ENCODE measurements at regions not wholly inside any gene's neighbourhood (a gene's known extent, or its start where the extent isn't known, plus 50 kb on each side); places are given as distances from the start of the nearest gene placed in this dataset.
"Not testable (repeated sequence)": the region's sequence is repeated elsewhere in the genome, so short reads cannot be mapped to it uniquely, and the experiment has no call there.

- Histone ChIP-seq H3K36me3 (no peaks in the 10 kb centered on the region), H3K4me1 (no peaks in the 10 kb centered on the region), H3K4me3 (no peak overlapping the region), H3K27me3 (replicated peaks in 1 of 7) (no peaks in the 10 kb centered on the region), H3K9me3 (no peaks in the 10 kb centered on the region), H3K27ac (peak overlapping the region in 2 of 8 donors; percentile 52 to 70)
- no peak for TF ChIP-seq CTCF (IDR thresholded peaks at IDR 0.05 in 8 of 11, conservative IDR thresholded peaks at IDR 0.05 in 3 of 11)
- TF ChIP-seq POLR2A (IDR thresholded peaks at IDR 0.05) = no peak
- TF ChIP-seq POLR2AphosphoS5 (IDR thresholded peaks at IDR 0.05) = no peak
- 77 to 91% (median 89%) methylated on average over 3 of the region's 3 CpGs for WGBS, 5 donors
- DNase-seq = no peak
- intact Hi-C loops (cut with DNase I; ENCODE audit: low total_unique reads) = no loop called here
These were observed 71.7 kb upstream of the CSNK1A1L start for GRCh38 chr13:37177125-37177524.

- intact Hi-C loops (cut with DNase I; ENCODE audit: low total_unique reads) = no loop called here
- H3K36me3 ChIP-seq = no peaks in the 10 kb centered on the region
- no peaks in the 10 kb centered on the region for H3K4me1 ChIP-seq
- 39 to 50% (median 46%) methylated on average over 2 of the region's 2 CpGs for WGBS, 5 donors
- TF ChIP-seq POLR2AphosphoS5 (IDR thresholded peaks at IDR 0.05) (no peak), POLR2A (IDR thresholded peaks at IDR 0.05) (no peak), CTCF (IDR thresholded peaks at IDR 0.05 in 8 of 11, conservative IDR thresholded peaks at IDR 0.05 in 3 of 11) (no peak)
- H3K4me3 ChIP-seq = no peak overlapping the region
- peak overlapping the region in 5 of 8 donors; percentile 20 to 70 (median 52) for H3K27ac ChIP-seq
- DNase-seq = no peak
- no peaks in the 10 kb centered on the region for H3K27me3 ChIP-seq (replicated peaks in 1 of 7)
- no peaks in the 10 kb centered on the region for H3K9me3 ChIP-seq
These were observed 70.5 kb upstream of the CSNK1A1L start for GRCh38 chr13:37175996-37176395.

- 46 to 61% (median 54%) methylated on average over 3 of the region's 3 CpGs for WGBS, 5 donors
- TF ChIP-seq POLR2AphosphoS5 (IDR thresholded peaks at IDR 0.05) = no peak
- no peak for TF ChIP-seq POLR2A (IDR thresholded peaks at IDR 0.05)
- TF ChIP-seq CTCF (IDR thresholded peaks at IDR 0.05 in 8 of 11, conservative IDR thresholded peaks at IDR 0.05 in 3 of 11) = no peak
- no peak for DNase-seq
- H3K36me3 ChIP-seq = no peaks in the 10 kb centered on the region
- H3K4me3 ChIP-seq = no peak overlapping the region
- H3K27me3 ChIP-seq (replicated peaks in 1 of 7) = no peaks in the 10 kb centered on the region
- H3K9me3 ChIP-seq = no peaks in the 10 kb centered on the region
- H3K27ac ChIP-seq = no peak overlapping the region
- intact Hi-C loops (cut with DNase I; ENCODE audit: low total_unique reads) = no loop called here
- no peaks in the 10 kb centered on the region for H3K4me1 ChIP-seq
These were observed 67.8 kb upstream of the CSNK1A1L start for GRCh38 chr13:37173214-37173613.

- H3K4me3 ChIP-seq; H3K9me3 ChIP-seq; H3K36me3 ChIP-seq; H3K27ac ChIP-seq; H3K4me1 ChIP-seq; DNase-seq; H3K27me3 ChIP-seq (replicated peaks in 1 of 7); intact Hi-C loops (cut with DNase I; ENCODE audit: low total_unique reads): not testable (repeated sequence)
- 84 to 90% (median 89%) methylated on average over 11 of the region's 11 CpGs for WGBS, 5 donors
These were observed 66.8 kb upstream of the CSNK1A1L start for GRCh38 chr13:37172226-37172625.

GRCh38 chr13:37168926-37169325 is 63.5 kb upstream of the CSNK1A1L start:
- H3K4me3 ChIP-seq = no peak overlapping the region
- H3K4me1 ChIP-seq = no peaks in the 10 kb centered on the region
- TF ChIP-seq POLR2A (IDR thresholded peaks at IDR 0.05) (no peak), CTCF (IDR thresholded peaks at IDR 0.05 in 8 of 11, conservative IDR thresholded peaks at IDR 0.05 in 3 of 11) (no peak), POLR2AphosphoS5 (IDR thresholded peaks at IDR 0.05) (no peak)
- H3K36me3 ChIP-seq = no peaks in the 10 kb centered on the region
- H3K27me3 ChIP-seq (replicated peaks in 1 of 7) = no peaks in the 10 kb centered on the region
- no peaks in the 10 kb centered on the region for H3K9me3 ChIP-seq
- DNase-seq = no peak
- intact Hi-C loops (cut with DNase I; ENCODE audit: low total_unique reads) = no loop called here
- H3K27ac ChIP-seq = no peak overlapping the region
